Astrocyte (in vitro differentiated cells and primary cell): ENCODE measurements at regions not wholly inside any gene's neighbourhood (a gene's known extent, or its start where the extent isn't known, plus 50 kb on each side); places are given as distances from the start of the nearest gene placed in this dataset.
A peak's percentile ranks its signal among the peaks of the same experiment; 100 is the strongest.

Experiments
- DNase-seq: peaks from one replicate; pipeline ENCODE4 v3.0.0-alpha.2; 2010; ENCODE audit warnings: low read depth
- FAIRE-seq: peaks from 2 replicates; lab custom pipeline; 2011; peaks lifted over from hg19 to GRCh38; lab: Jason Lieb, UNC
- H2AFZ ChIP-seq: 2 replicates; pipeline ENCODE4 v1.6.0; 2012; ENCODE audit warnings: low read depth, low read length, inconsistent platforms
- H3K27ac ChIP-seq: 2 replicates; pipeline ENCODE4 v1.5.1; 2011; ENCODE audit warnings: low read depth, low read length, inconsistent platforms
- H3K27me3 ChIP-seq: 2 replicates; pipeline ENCODE4 v1.6.0; 2011; ENCODE audit warnings: low read length, inconsistent platforms; ENCODE audit not compliant: insufficient read depth
- H3K36me3 ChIP-seq: 2 replicates; pipeline ENCODE4 v1.5.1; 2011; ENCODE audit warnings: low read length, inconsistent platforms; ENCODE audit not compliant: insufficient read depth
- H3K4me1 ChIP-seq: 2 replicates; pipeline ENCODE4 v1.5.1; 2011; ENCODE audit warnings: low read length, inconsistent platforms; ENCODE audit not compliant: insufficient read depth
- H3K4me2 ChIP-seq: 2 replicates; pipeline ENCODE4 v1.6.0; 2012; ENCODE audit warnings: low read length, inconsistent platforms
- H3K4me3 ChIP-seq: 2 replicates; pipeline ENCODE4 v1.5.1; 2011; ENCODE audit warnings: low read depth, mild to moderate bottlenecking, low read length, inconsistent platforms; ENCODE audit not compliant: insufficient read depth
- H3K79me2 ChIP-seq: 2 replicates; pipeline ENCODE4 v1.6.0; 2012; ENCODE audit warnings: mild to moderate bottlenecking, low read length, inconsistent platforms; ENCODE audit not compliant: insufficient read depth
- H3K9ac ChIP-seq: 2 replicates; pipeline ENCODE4 v1.6.0; 2012; ENCODE audit warnings: mild to moderate bottlenecking, low read length, inconsistent platforms
- H3K9me3 ChIP-seq: 2 replicates; pipeline ENCODE4 v1.5.1; 2012; ENCODE audit warnings: low read depth, mild to moderate bottlenecking, low read length, inconsistent platforms; ENCODE audit not compliant: insufficient read depth
- H4K20me1 ChIP-seq: 2 replicates; pipeline ENCODE4 v1.6.0; 2012; ENCODE audit warnings: low read length, inconsistent platforms; ENCODE audit not compliant: insufficient read depth
- H3K27ac Mint-ChIP-seq: one replicate; pipeline ENCODE4 v1.8.0; 2021; ENCODE audit warnings: mild to moderate bottlenecking, mixed read lengths; ENCODE audit not compliant: unreplicated experiment
- H3K27me3 Mint-ChIP-seq: one replicate; pipeline ENCODE4 v1.8.0; 2021; ENCODE audit warnings: low read depth, mixed read lengths; ENCODE audit not compliant: unreplicated experiment
- H3K36me3 Mint-ChIP-seq: one replicate; pipeline ENCODE4 v1.8.0; 2021; ENCODE audit warnings: low read depth, mixed read lengths; ENCODE audit not compliant: unreplicated experiment
- H3K4me1 Mint-ChIP-seq: one replicate; pipeline ENCODE4 v1.8.0; 2021; ENCODE audit warnings: low read depth, mixed read lengths; ENCODE audit not compliant: unreplicated experiment
- H3K4me3 Mint-ChIP-seq: one replicate; pipeline ENCODE4 v1.8.0; 2021; ENCODE audit warnings: mild to moderate bottlenecking, moderate library complexity, mixed read lengths; ENCODE audit not compliant: unreplicated experiment
- H3K9me3 Mint-ChIP-seq: one replicate; pipeline ENCODE4 v1.8.0; 2021; ENCODE audit warnings: mild to moderate bottlenecking, mixed read lengths; ENCODE audit not compliant: unreplicated experiment
- EZH2 ChIP-seq: IDR thresholded peaks from 2 replicates; pipeline ENCODE4 v1.6.1; 2012; ENCODE audit warnings: mild to moderate bottlenecking, low read length, inconsistent platforms; ENCODE audit not compliant: insufficient read depth
- TF ChIP-seq, protein P1 (sequence below): IDR thresholded peaks from 2 replicates; pipeline ENCODE4 v1.5.1; 2011; ENCODE audit warnings: low read depth, mild to moderate bottlenecking, inconsistent platforms, low read length, moderate library complexity; ENCODE audit not compliant: insufficient read depth

GRCh38 chr5:118778941-118779340, 209.4 kb downstream of the DTWD2 start:
- Histone ChIP-seq H3K9ac (no peak overlapping the region), H3K4me2 (no peak overlapping the region), H3K27ac (no peak overlapping the region), H3K79me2 (no peaks in the 10 kb centered on the region), H4K20me1 (no peaks in the 10 kb centered on the region), H3K36me3 (no peaks in the 10 kb centered on the region), H3K4me1 (no peaks in the 10 kb centered on the region), H2AFZ (no peak overlapping the region), H3K27me3 (no peaks in the 10 kb centered on the region), H3K4me3 (no peak overlapping the region), H3K9me3 (no peaks in the 10 kb centered on the region)
- peak; percentile 4 for DNase-seq
- TF ChIP-seq, protein P1, sequence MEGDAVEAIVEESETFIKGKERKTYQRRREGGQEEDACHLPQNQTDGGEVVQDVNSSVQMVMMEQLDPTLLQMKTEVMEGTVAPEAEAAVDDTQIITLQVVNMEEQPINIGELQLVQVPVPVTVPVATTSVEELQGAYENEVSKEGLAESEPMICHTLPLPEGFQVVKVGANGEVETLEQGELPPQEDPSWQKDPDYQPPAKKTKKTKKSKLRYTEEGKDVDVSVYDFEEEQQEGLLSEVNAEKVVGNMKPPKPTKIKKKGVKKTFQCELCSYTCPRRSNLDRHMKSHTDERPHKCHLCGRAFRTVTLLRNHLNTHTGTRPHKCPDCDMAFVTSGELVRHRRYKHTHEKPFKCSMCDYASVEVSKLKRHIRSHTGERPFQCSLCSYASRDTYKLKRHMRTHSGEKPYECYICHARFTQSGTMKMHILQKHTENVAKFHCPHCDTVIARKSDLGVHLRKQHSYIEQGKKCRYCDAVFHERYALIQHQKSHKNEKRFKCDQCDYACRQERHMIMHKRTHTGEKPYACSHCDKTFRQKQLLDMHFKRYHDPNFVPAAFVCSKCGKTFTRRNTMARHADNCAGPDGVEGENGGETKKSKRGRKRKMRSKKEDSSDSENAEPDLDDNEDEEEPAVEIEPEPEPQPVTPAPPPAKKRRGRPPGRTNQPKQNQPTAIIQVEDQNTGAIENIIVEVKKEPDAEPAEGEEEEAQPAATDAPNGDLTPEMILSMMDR: no peak
- TF ChIP-seq EZH2: no peak
- H3K4me3 Mint-ChIP-seq: no peak overlapping the region
- H3K4me1 Mint-ChIP-seq: peaks cover 7% of the 10 kb centered on the region
- no peaks in the 10 kb centered on the region for H3K9me3 Mint-ChIP-seq
- FAIRE-seq: no peak
- no peaks in the 10 kb centered on the region for H3K36me3 Mint-ChIP-seq
- no peaks in the 10 kb centered on the region for H3K27me3 Mint-ChIP-seq
- no peak overlapping the region for H3K27ac Mint-ChIP-seq

DNA sequence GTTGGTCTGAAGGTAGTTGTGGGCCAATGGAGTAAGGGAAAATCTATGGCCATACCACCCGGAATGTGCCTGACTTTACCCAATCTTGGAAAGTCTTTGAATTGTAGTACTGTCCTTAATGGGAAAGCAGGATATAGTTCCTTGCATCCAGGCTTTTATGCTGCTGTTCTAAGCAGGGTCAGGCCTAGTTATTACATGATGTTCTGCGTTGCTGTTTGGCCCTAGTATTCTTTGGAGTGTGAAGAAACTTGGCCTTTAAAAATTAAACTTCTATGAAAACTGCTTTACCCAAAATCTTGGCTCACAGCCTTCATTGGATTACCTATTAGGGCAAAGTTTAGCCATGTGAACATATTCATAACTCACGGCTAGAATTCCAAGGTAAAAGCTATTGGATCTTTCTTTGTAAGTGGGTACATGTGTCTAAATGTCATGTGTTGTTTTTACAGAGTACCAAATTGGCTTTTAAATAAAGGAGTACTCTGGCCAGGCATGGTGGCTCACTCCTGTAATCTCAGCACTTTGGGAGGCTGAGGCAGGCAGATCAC, 211.1 kb downstream of the DTWD2 start:
- no peak overlapping the region for H2AFZ ChIP-seq
- H3K27me3 ChIP-seq: no peaks in the 10 kb centered on the region
- DNase-seq: no peak
- peaks cover 7% of the 10 kb centered on the region for H3K4me1 Mint-ChIP-seq
- H4K20me1 ChIP-seq: no peaks in the 10 kb centered on the region
- no peak for TF ChIP-seq EZH2
- TF ChIP-seq, protein P1: no peak
- no peaks in the 10 kb centered on the region for H3K79me2 ChIP-seq
- H3K36me3 ChIP-seq: no peaks in the 10 kb centered on the region
- H3K9me3 ChIP-seq: no peaks in the 10 kb centered on the region
- no peaks in the 10 kb centered on the region for H3K4me1 ChIP-seq
- no peaks in the 10 kb centered on the region for H3K36me3 Mint-ChIP-seq
- no peak for FAIRE-seq
- H3K4me3 Mint-ChIP-seq: no peak overlapping the region
- no peak overlapping the region for H3K4me3 ChIP-seq
- H3K9ac ChIP-seq: no peak overlapping the region
- H3K9me3 Mint-ChIP-seq: no peaks in the 10 kb centered on the region
- no peak overlapping the region for H3K4me2 ChIP-seq
- H3K27ac Mint-ChIP-seq: no peak overlapping the region
- H3K27me3 Mint-ChIP-seq: no peaks in the 10 kb centered on the region
- no peak overlapping the region for H3K27ac ChIP-seq

GRCh38 chr5:118776755-118777154, 211.6 kb downstream of the DTWD2 start:
- no peak for FAIRE-seq

More at GRCh38 chr5:118776755-118777154, 211.6 kb downstream of the DTWD2 start:
- no peaks in the 10 kb centered on the region for H3K36me3 ChIP-seq
- no peaks in the 10 kb centered on the region for H3K27me3 ChIP-seq
- H3K9me3 ChIP-seq: no peaks in the 10 kb centered on the region
- no peak overlapping the region for H3K27ac ChIP-seq
- H3K4me2 ChIP-seq: no peak overlapping the region
- H3K79me2 ChIP-seq: no peaks in the 10 kb centered on the region
- Mint-ChIP-seq H3K27ac (no peak overlapping the region), H3K4me1 (peaks cover 7% of the 10 kb centered on the region), H3K4me3 (no peak overlapping the region), H3K27me3 (no peaks in the 10 kb centered on the region), H3K36me3 (no peaks in the 10 kb centered on the region), H3K9me3 (no peaks in the 10 kb centered on the region)
- H3K4me3 ChIP-seq: no peak overlapping the region
- H3K9ac ChIP-seq: no peak overlapping the region
- H2AFZ ChIP-seq: no peak overlapping the region
- TF ChIP-seq, protein P1: no peak
- TF ChIP-seq EZH2: no peak
- no peaks in the 10 kb centered on the region for H3K4me1 ChIP-seq
- H4K20me1 ChIP-seq: no peaks in the 10 kb centered on the region
- no peak for DNase-seq
